NCI-H82 treated with DMSO at 0.1 percent for 48 hours (cell line): ENCODE measurements at regions not wholly inside any gene's neighbourhood (a gene's known extent, or its start where the extent isn't known, plus 50 kb on each side); places are given as distances from the start of the nearest gene placed in this dataset.
"Not testable (repeated sequence)": the region's sequence is repeated elsewhere in the genome, so short reads cannot be mapped to it uniquely, and the experiment has no call there.

Experiments used
- DNase-seq: peaks from one replicate; lab custom pipeline; 2025; ENCODE audit not compliant: unreplicated experiment; lab: John Stamatoyannopoulos, UW

- DNase-seq: not testable (repeated sequence)
Observed at GRCh38 chr2:88802026-88802425, 110.6 kb downstream of the RPIA start.

- no peak for DNase-seq
Observed at GRCh38 chr2:88807237-88807962, 115.9 kb downstream of the RPIA start.

- DNase-seq: no peak
Observed at GRCh38 chr2:88808083-88808482, 116.6 kb downstream of the RPIA start.

- no peak for DNase-seq
Observed at GRCh38 chr2:88808652-88809051, 117.2 kb downstream of the RPIA start.

- DNase-seq: no peak
Observed at GRCh38 chr2:88809216-88809615, 117.7 kb downstream of the RPIA start.

GRCh38 chr2:88810017-88810416, 118.5 kb downstream of the RPIA start:
- no peak for DNase-seq

GRCh38 chr2:88810488-88810887, 119.0 kb downstream of the RPIA start:
- DNase-seq: no peak

- no peak for DNase-seq
Observed at GRCh38 chr2:88811233-88811632, 119.8 kb downstream of the RPIA start.

- DNase-seq: no peak
Observed at GRCh38 chr2:88811681-88812080, 120.2 kb downstream of the RPIA start.

GRCh38 chr2:88813612-88814011, 122.1 kb downstream of the RPIA start:
- DNase-seq: no peak

GRCh38 chr2:88815282-88815681, 123.8 kb downstream of the RPIA start:
- no peak for DNase-seq

- no peak for DNase-seq
Observed at GRCh38 chr2:88815697-88816096, 124.2 kb downstream of the RPIA start.

- DNase-seq: no peak
Observed at GRCh38 chr2:88818381-88818780, 126.9 kb downstream of the RPIA start.

- DNase-seq: no peak
Observed at GRCh38 chr2:88824951-88825350, 133.5 kb downstream of the RPIA start.

- no peak for DNase-seq
Observed at GRCh38 chr2:88826399-88826798, 134.9 kb downstream of the RPIA start.

- no peak for DNase-seq
Observed at GRCh38 chr2:88827821-88828220, 136.3 kb downstream of the RPIA start.

GRCh38 chr2:88828397-88829137, 137.1 kb downstream of the RPIA start:
- no peak for DNase-seq

- no peak for DNase-seq
Observed at GRCh38 chr2:88829607-88830463, 138.4 kb downstream of the RPIA start.

GRCh38 chr2:88831071-88831791, 139.8 kb downstream of the RPIA start:
- no peak for DNase-seq

- DNase-seq: no peak
Observed at GRCh38 chr2:88831792-88832248, 140.3 kb downstream of the RPIA start.
